CD14-positive monocyte (primary cell): ENCODE measurements at regions not wholly inside any gene's neighbourhood (a gene's known extent, or its start where the extent isn't known, plus 50 kb on each side); places are given as distances from the start of the nearest gene placed in this dataset.

ENCODE experiments used
- DNase-seq, 3 donors: peaks; one replicate each; pipeline ENCODE4 v3.0.0-alpha.2; 2011 to 2022
- H2AFZ ChIP-seq: 2 replicates; pipeline ENCODE4 v1.6.0; 2012; ENCODE audit warnings: mild to moderate bottlenecking, low read depth, low read length, inconsistent platforms; ENCODE audit not compliant: insufficient read depth, poor library complexity, severe bottlenecking
- H3K27ac ChIP-seq, 2 donors: 1 replicate in 1 of 2; 2 replicates in 1 of 2; pipeline ENCODE4 v1.5.1; 2012 to 2013; ENCODE audit warnings: low read length in 2 of 2, control low read depth in 1 of 2, inconsistent platforms in 1 of 2, low read depth in 1 of 2, mild to moderate bottlenecking in 1 of 2
- H3K27me3 ChIP-seq, 2 donors: one replicate each; pipeline versions ENCODE4 v1.6.0 to v1.6.1; 2011 to 2013; ENCODE audit warnings: low read length in 2 of 2; ENCODE audit not compliant: control insufficient read depth in 2 of 2, insufficient read depth in 2 of 2
- H3K36me3 ChIP-seq, 2 donors: replicated peaks in 1 of 2; 1 replicate in 1 of 2; 2 replicates in 1 of 2; pipeline versions ENCODE4 v1.5.1 to v1.6.1; 2012 to 2013; ENCODE audit warnings: low read length in 2 of 2, control low read depth in 1 of 2, inconsistent platforms in 1 of 2, mild to moderate bottlenecking in 1 of 2; ENCODE audit not compliant: insufficient read depth in 2 of 2, control insufficient read depth in 1 of 2
- H3K4me1 ChIP-seq, 2 donors: 1 replicate in 1 of 2; 2 replicates in 1 of 2; pipeline versions ENCODE4 v1.5.1 to v1.6.1; 2012 to 2013; ENCODE audit warnings: low read length in 2 of 2, control low read depth in 1 of 2, inconsistent platforms in 1 of 2, mild to moderate bottlenecking in 1 of 2, moderate library complexity in 1 of 2; ENCODE audit not compliant: insufficient read depth in 2 of 2, control insufficient read depth in 1 of 2
- H3K4me2 ChIP-seq: replicated peaks from 2 replicates; pipeline ENCODE3; 2012; ENCODE audit warnings: low read length, moderate library complexity, mild to moderate bottlenecking; ENCODE audit not compliant: poor library complexity, severe bottlenecking; ENCODE audit errors: extremely low read depth
- H3K4me3 ChIP-seq, 3 experiments: fragments of 200-600 bp in 1 of 3; sonication (generic) in 1 of 3; replicated peaks in 1 of 3; 1 replicate in 2 of 3; 2 replicates in 1 of 3; pipeline ENCODE4 v1.5.1; 2011 to 2013; ENCODE audit warnings: low read length in 3 of 3, mild to moderate bottlenecking in 3 of 3, control low read depth in 2 of 3, low read depth in 2 of 3, inconsistent platforms in 1 of 3, moderate library complexity in 1 of 3
- H3K79me2 ChIP-seq: 2 replicates; pipeline ENCODE4 v1.6.0; 2012; ENCODE audit warnings: mild to moderate bottlenecking, control low read depth, inconsistent platforms, low read length, moderate library complexity; ENCODE audit not compliant: insufficient read depth
- H3K9ac ChIP-seq: 2 replicates; pipeline ENCODE4 v1.6.0; 2017; ENCODE audit warnings: low read length, mild to moderate bottlenecking; ENCODE audit not compliant: insufficient read depth, poor library complexity, severe bottlenecking
- H3K9me3 ChIP-seq, 2 donors: replicated peaks in 1 of 2; 1 replicate in 1 of 2; 2 replicates in 1 of 2; pipeline versions ENCODE4 v1.5.1 to v1.6.1; 2012 to 2013; ENCODE audit warnings: low read length in 2 of 2, control low read depth in 1 of 2; ENCODE audit not compliant: control insufficient read depth in 1 of 2, insufficient read depth in 1 of 2
- H4K20me1 ChIP-seq: 2 replicates; pipeline ENCODE4 v1.6.0; 2012; ENCODE audit warnings: mild to moderate bottlenecking, low read length, control low read depth, moderate library complexity; ENCODE audit not compliant: insufficient read depth
- H3K27ac Mint-ChIP-seq, 7 donors: one replicate each; pipeline ENCODE4 v1.8.0; 2020; ENCODE audit warnings: mild to moderate bottlenecking in 7 of 7, mixed read lengths in 7 of 7, moderate library complexity in 6 of 7, inconsistent platforms in 2 of 7
- H3K27me3 Mint-ChIP-seq, 3 donors: one replicate each; pipeline ENCODE4 v1.8.0; 2021 to 2022; ENCODE audit warnings: low read depth in 3 of 3, mild to moderate bottlenecking in 3 of 3, mixed read lengths in 3 of 3, moderate library complexity in 3 of 3, inconsistent platforms in 1 of 3
- H3K36me3 Mint-ChIP-seq, 2 donors: one replicate each; pipeline ENCODE4 v1.8.0; 2020; ENCODE audit warnings: mixed read lengths in 2 of 2, inconsistent platforms in 1 of 2, mild to moderate bottlenecking in 1 of 2
- H3K4me1 Mint-ChIP-seq: one replicate; pipeline ENCODE4 v1.8.0; 2020; ENCODE audit warnings: mild to moderate bottlenecking, mixed read lengths
- H3K4me3 Mint-ChIP-seq, 2 donors: one replicate each; pipeline ENCODE4 v1.8.0; 2020; ENCODE audit warnings: mild to moderate bottlenecking in 2 of 2, mixed read lengths in 2 of 2, moderate library complexity in 1 of 2
- H3K9me3 Mint-ChIP-seq, 7 donors: one replicate each; pipeline ENCODE4 v1.8.0; 2020 to 2022; ENCODE audit warnings: mixed read lengths in 7 of 7, mild to moderate bottlenecking in 6 of 7, moderate library complexity in 6 of 7, inconsistent platforms in 2 of 7
- WGBS: methylation state at CpG from one replicate; pipeline ENCODE4 v1.1.5; 2013; ENCODE audit warnings: missing lambda C conversion rate; ENCODE audit not compliant: insufficient coverage; 5-methylcytosine and 5-hydroxymethylcytosine counted together
- intact Hi-C, 2 donors: fragments of 100-400 bp; cut with micrococcal nuclease; formaldehyde crosslinking; loops; one replicate each; pipeline versions ENCODE4 v1.15.0 to v1.15.1; 2023
- TF ChIP-seq, protein P1 (sequence below): fragments of 200-600 bp; IDR thresholded peaks from one replicate; pipeline ENCODE4 v1.8.0; 2022; ENCODE audit warnings: antibody characterized with exemption, mild to moderate bottlenecking

DNA sequence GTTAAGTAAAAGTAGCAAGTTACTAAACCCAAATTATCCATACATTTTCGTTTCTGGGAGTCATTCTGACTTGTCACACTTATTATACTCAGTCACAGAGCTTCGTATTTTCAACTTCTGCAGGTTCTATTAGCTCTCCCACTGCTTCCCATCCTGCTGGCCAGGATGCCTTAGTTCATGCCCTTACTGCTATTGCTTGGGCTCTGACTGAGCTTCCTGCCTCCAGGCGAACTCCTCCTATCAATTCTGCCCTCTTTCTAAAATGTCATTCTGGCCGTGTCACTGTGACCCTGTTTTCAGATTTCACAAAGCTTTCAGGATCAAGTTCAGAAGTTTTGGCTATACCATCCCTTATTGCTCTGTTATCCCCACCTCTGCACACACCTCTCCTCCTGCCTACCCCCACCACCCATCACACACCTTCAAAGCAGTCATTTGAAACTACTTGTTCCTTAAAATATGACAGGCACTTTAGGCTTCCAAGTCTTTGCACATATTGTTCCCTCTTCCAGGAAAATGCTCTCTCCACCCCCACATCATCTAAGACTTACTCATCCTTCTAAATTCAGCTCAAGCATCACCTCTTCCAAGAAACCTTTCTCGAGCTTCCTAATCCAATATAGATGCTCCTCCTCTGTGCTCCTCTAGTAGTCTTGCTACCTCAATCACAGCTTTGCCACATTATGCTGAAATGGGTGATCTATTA, 278.0 kb downstream of the BRINP2 start:
- no peak overlapping the region for H3K27ac ChIP-seq
- no peaks in the 10 kb centered on the region for H3K36me3 Mint-ChIP-seq
- no peak overlapping the region for H3K4me2 ChIP-seq
- no peak overlapping the region for H3K9ac ChIP-seq
- no peaks in the 10 kb centered on the region for H4K20me1 ChIP-seq
- H3K4me3 Mint-ChIP-seq = no peak overlapping the region
- 59% methylated on average over 4 of the region's 5 CpGs for WGBS
- DNase-seq = no peak
- H3K79me2 ChIP-seq = no peaks in the 10 kb centered on the region
- no peaks in the 10 kb centered on the region for H3K4me1 Mint-ChIP-seq
- no peaks in the 10 kb centered on the region for H3K9me3 ChIP-seq
- H3K27me3 Mint-ChIP-seq = peaks cover 0 to under 1% (median 0%) of the 10 kb centered on the region in 3 donors
- TF ChIP-seq, protein P1, sequence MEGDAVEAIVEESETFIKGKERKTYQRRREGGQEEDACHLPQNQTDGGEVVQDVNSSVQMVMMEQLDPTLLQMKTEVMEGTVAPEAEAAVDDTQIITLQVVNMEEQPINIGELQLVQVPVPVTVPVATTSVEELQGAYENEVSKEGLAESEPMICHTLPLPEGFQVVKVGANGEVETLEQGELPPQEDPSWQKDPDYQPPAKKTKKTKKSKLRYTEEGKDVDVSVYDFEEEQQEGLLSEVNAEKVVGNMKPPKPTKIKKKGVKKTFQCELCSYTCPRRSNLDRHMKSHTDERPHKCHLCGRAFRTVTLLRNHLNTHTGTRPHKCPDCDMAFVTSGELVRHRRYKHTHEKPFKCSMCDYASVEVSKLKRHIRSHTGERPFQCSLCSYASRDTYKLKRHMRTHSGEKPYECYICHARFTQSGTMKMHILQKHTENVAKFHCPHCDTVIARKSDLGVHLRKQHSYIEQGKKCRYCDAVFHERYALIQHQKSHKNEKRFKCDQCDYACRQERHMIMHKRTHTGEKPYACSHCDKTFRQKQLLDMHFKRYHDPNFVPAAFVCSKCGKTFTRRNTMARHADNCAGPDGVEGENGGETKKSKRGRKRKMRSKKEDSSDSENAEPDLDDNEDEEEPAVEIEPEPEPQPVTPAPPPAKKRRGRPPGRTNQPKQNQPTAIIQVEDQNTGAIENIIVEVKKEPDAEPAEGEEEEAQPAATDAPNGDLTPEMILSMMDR = no peak
- H3K27me3 ChIP-seq = no peaks in the 10 kb centered on the region
- no peaks in the 10 kb centered on the region for H3K36me3 ChIP-seq
- peaks cover 0 to 9% (median 3%) of the 10 kb centered on the region in 7 donors for H3K9me3 Mint-ChIP-seq
- H3K4me1 ChIP-seq = no peaks in the 10 kb centered on the region
- no peak overlapping the region for H3K27ac Mint-ChIP-seq
- intact Hi-C loops = no loop called here
- H3K4me3 ChIP-seq = no peak overlapping the region
- no peak overlapping the region for H2AFZ ChIP-seq

DNA sequence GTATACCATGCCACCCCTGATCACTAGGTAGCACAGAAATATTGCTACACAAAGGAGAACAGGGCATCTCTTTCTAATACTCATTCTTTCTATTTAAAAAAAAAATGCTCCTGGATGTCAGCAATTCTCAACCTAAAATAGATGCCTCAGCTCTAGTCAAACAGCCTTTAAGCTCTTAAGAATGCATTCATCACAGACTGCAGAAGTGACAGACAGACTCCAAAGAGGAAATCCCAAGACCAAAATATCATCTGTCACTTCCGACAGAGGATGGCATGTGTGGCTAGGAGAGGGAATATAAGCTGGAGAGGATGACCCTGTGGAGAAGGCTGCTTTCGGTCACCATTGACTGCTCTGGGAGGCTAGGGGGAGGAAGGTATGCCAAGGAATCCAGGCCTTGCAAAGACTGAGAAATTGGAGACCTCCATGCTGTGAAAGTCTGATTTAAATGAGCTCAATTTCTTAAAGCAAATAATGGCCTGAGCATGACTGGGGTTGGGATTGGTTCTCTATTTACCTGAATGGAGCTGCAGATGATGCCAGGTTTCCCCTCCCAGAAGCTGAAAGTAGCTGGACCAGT, 277.4 kb downstream of the BRINP2 start:
- Histone ChIP-seq H3K4me1 (no peaks in the 10 kb centered on the region), H2AFZ (no peak overlapping the region), H3K4me2 (no peak overlapping the region), H3K79me2 (no peaks in the 10 kb centered on the region), H3K36me3 (no peaks in the 10 kb centered on the region), H3K27ac (no peak overlapping the region), H3K27me3 (no peaks in the 10 kb centered on the region), H4K20me1 (no peaks in the 10 kb centered on the region), H3K9me3 (no peaks in the 10 kb centered on the region), H3K4me3 (no peak overlapping the region), H3K9ac (no peak overlapping the region)
- H3K4me1 Mint-ChIP-seq = no peaks in the 10 kb centered on the region
- peaks cover 0 to 6% (median 3%) of the 10 kb centered on the region in 7 donors for H3K9me3 Mint-ChIP-seq
- H3K36me3 Mint-ChIP-seq = no peaks in the 10 kb centered on the region
- DNase-seq = no peak
- no peak overlapping the region for H3K27ac Mint-ChIP-seq
- WGBS = 100% methylated on average over 1 of the region's 2 CpGs
- H3K4me3 Mint-ChIP-seq = no peak overlapping the region
- intact Hi-C loops = no loop called here
- TF ChIP-seq, protein P1 = no peak
- H3K27me3 Mint-ChIP-seq = no peaks in the 10 kb centered on the region
